ENCODE measurements at regions not wholly inside any gene's neighbourhood (a gene's known extent, or its start where the extent isn't known, plus 50 kb on each side); places are given as distances from the start of the nearest gene placed in this dataset.

DNA sequence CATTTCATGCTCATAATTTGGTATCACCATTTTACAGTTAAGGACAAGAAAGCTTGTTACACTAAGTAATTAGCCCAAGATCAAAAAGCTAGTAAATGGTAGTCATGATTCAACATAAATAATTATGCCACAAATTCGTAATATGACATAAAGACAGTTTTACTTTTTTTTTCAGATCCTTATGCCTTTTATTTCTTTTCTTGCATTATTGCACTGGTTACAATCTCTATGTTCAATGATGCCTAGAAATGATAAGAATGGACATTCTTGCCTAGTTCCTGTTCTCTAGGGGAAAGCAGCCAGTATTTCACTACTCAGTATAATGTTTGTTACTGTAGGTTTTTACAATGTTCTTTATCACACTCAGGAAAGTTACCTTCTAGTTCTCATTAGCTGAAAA, 106.4 kb upstream of the ARHGAP5 start:
- TF ChIP-seq JUN (IDR thresholded peaks at IDR 0.05; ENCODE audit: low read depth, low read length) = no peak
- TF ChIP-seq SIN3A (conservative IDR thresholded peaks at IDR 0.05 in 1 of 2, IDR thresholded peaks at IDR 0.05 in 1 of 2; ENCODE audit: low read depth in 1 of 2, low read length in 2 of 2) = no peak
- no peak for TF ChIP-seq SIX5 (IDR thresholded peaks at IDR 0.05; ENCODE audit: low read depth, low read length)
- TF ChIP-seq POLR2A (IDR thresholded peaks at IDR 0.05; ENCODE audit: control extremely low read depth in 1 of 2, low read depth in 2 of 2, low read length in 2 of 2) = no peak
- no peak for TF ChIP-seq TAF1 (IDR thresholded peaks at IDR 0.05; ENCODE audit: low read depth, low read length)
- TF ChIP-seq, protein P1, sequence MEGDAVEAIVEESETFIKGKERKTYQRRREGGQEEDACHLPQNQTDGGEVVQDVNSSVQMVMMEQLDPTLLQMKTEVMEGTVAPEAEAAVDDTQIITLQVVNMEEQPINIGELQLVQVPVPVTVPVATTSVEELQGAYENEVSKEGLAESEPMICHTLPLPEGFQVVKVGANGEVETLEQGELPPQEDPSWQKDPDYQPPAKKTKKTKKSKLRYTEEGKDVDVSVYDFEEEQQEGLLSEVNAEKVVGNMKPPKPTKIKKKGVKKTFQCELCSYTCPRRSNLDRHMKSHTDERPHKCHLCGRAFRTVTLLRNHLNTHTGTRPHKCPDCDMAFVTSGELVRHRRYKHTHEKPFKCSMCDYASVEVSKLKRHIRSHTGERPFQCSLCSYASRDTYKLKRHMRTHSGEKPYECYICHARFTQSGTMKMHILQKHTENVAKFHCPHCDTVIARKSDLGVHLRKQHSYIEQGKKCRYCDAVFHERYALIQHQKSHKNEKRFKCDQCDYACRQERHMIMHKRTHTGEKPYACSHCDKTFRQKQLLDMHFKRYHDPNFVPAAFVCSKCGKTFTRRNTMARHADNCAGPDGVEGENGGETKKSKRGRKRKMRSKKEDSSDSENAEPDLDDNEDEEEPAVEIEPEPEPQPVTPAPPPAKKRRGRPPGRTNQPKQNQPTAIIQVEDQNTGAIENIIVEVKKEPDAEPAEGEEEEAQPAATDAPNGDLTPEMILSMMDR (IDR thresholded peaks at IDR 0.05; ENCODE audit: control extremely low read depth in 1 of 3, insufficient read depth in 1 of 3, low read depth in 1 of 3, low read length in 3 of 3) = no peak
- TF ChIP-seq, protein P2, sequence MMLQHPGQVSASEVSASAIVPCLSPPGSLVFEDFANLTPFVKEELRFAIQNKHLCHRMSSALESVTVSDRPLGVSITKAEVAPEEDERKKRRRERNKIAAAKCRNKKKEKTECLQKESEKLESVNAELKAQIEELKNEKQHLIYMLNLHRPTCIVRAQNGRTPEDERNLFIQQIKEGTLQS (IDR thresholded peaks at IDR 0.05; ENCODE audit: insufficient read depth, low read depth, low read length) = no peak
- no peak for TF ChIP-seq SP2 (IDR thresholded peaks at IDR 0.05; ENCODE audit: low read length)
- TF ChIP-seq, protein P3, sequence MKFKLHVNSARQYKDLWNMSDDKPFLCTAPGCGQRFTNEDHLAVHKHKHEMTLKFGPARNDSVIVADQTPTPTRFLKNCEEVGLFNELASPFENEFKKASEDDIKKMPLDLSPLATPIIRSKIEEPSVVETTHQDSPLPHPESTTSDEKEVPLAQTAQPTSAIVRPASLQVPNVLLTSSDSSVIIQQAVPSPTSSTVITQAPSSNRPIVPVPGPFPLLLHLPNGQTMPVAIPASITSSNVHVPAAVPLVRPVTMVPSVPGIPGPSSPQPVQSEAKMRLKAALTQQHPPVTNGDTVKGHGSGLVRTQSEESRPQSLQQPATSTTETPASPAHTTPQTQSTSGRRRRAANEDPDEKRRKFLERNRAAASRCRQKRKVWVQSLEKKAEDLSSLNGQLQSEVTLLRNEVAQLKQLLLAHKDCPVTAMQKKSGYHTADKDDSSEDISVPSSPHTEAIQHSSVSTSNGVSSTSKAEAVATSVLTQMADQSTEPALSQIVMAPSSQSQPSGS (IDR thresholded peaks at IDR 0.05; ENCODE audit: low read length) = no peak
- no peak for TF ChIP-seq NANOG (IDR thresholded peaks at IDR 0.05; ENCODE audit: insufficient read depth, low read depth, low read length, poor library complexity, severe bottlenecking)
- TF ChIP-seq, protein P4, sequence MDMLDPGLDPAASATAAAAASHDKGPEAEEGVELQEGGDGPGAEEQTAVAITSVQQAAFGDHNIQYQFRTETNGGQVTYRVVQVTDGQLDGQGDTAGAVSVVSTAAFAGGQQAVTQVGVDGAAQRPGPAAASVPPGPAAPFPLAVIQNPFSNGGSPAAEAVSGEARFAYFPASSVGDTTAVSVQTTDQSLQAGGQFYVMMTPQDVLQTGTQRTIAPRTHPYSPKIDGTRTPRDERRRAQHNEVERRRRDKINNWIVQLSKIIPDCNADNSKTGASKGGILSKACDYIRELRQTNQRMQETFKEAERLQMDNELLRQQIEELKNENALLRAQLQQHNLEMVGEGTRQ (IDR thresholded peaks at IDR 0.05; ENCODE audit: low read length) = no peak

Data from H1 (cell line).